ENCODE measurements at regions not wholly inside any gene's neighbourhood (a gene's known extent, or its start where the extent isn't known, plus 50 kb on each side); places are given as distances from the start of the nearest gene placed in this dataset.
A peak's percentile ranks its signal among the peaks of the same experiment; 100 is the strongest.

- in situ Hi-C loops (cut with HindIII; ENCODE audit: low pct_unique_long_range_greater_than_20kb, low sequenced_read_pairs): no loop called here
- DNase-seq (ENCODE audit: low read depth, low spot score): no peak
Observed at GRCh38 chr13:75231235-75231634, 250.7 kb downstream of the TBC1D4 start.

- in situ Hi-C loops (cut with HindIII; ENCODE audit: low pct_unique_long_range_greater_than_20kb, low sequenced_read_pairs): no loop called here
- DNase-seq (ENCODE audit: low read depth, low spot score): no peak
Observed at GRCh38 chr13:75226733-75227435, 255.1 kb downstream of the TBC1D4 start.

- no peak for DNase-seq (ENCODE audit: low read depth, low spot score)
- in situ Hi-C loops (cut with HindIII; ENCODE audit: low pct_unique_long_range_greater_than_20kb, low sequenced_read_pairs): no loop called here
Observed at GRCh38 chr13:75226092-75226491, 255.9 kb downstream of the TBC1D4 start.

- in situ Hi-C loops (cut with HindIII; ENCODE audit: low pct_unique_long_range_greater_than_20kb, low sequenced_read_pairs): no loop called here
- DNase-seq (ENCODE audit: low read depth, low spot score): no peak
Observed at GRCh38 chr13:75225288-75226032, 256.5 kb downstream of the TBC1D4 start.

- in situ Hi-C loops (cut with HindIII; ENCODE audit: low pct_unique_long_range_greater_than_20kb, low sequenced_read_pairs): no loop called here
- no peak for DNase-seq (ENCODE audit: low read depth, low spot score)
Observed at GRCh38 chr13:75224053-75224742, 257.8 kb downstream of the TBC1D4 start.

GRCh38 chr13:75222031-75222430, 259.9 kb downstream of the TBC1D4 start:
- in situ Hi-C loops (cut with HindIII; ENCODE audit: low pct_unique_long_range_greater_than_20kb, low sequenced_read_pairs): no loop called here

GRCh38 chr13:75220861-75221260, 261.1 kb downstream of the TBC1D4 start:
- in situ Hi-C loops (cut with HindIII; ENCODE audit: low pct_unique_long_range_greater_than_20kb, low sequenced_read_pairs): no loop called here
- DNase-seq (ENCODE audit: low read depth, low spot score): no peak

More at GRCh38 chr13:75222031-75222430, 259.9 kb downstream of the TBC1D4 start:
- no peak for DNase-seq (ENCODE audit: low read depth, low spot score)

GRCh38 chr13:75220238-75220542, 261.8 kb downstream of the TBC1D4 start:
- no peak for DNase-seq (ENCODE audit: low read depth, low spot score)
- in situ Hi-C loops (cut with HindIII; ENCODE audit: low pct_unique_long_range_greater_than_20kb, low sequenced_read_pairs): no loop called here

GRCh38 chr13:75219479-75220237, 262.3 kb downstream of the TBC1D4 start:
- in situ Hi-C loops (cut with HindIII; ENCODE audit: low pct_unique_long_range_greater_than_20kb, low sequenced_read_pairs): no loop called here
- DNase-seq (ENCODE audit: low read depth, low spot score): peak; percentile 73

- peak; percentile 8 for DNase-seq (ENCODE audit: low read depth, low spot score)
- in situ Hi-C loops (cut with HindIII; ENCODE audit: low pct_unique_long_range_greater_than_20kb, low sequenced_read_pairs): no loop called here
Observed at GRCh38 chr13:75217949-75218348, 264.0 kb downstream of the TBC1D4 start.

GRCh38 chr13:75216038-75216437, 265.9 kb downstream of the TBC1D4 start:
- no peak for DNase-seq (ENCODE audit: low read depth, low spot score)
- in situ Hi-C loops (cut with HindIII; ENCODE audit: low pct_unique_long_range_greater_than_20kb, low sequenced_read_pairs): no loop called here

- no peak for DNase-seq (ENCODE audit: low read depth, low spot score)
- in situ Hi-C loops (cut with HindIII; ENCODE audit: low pct_unique_long_range_greater_than_20kb, low sequenced_read_pairs): no loop called here
Observed at GRCh38 chr13:75214846-75215245, 267.1 kb downstream of the TBC1D4 start.

GRCh38 chr13:75202981-75203380, 279.0 kb downstream of the TBC1D4 start:
- DNase-seq (ENCODE audit: low read depth, low spot score): no peak
- in situ Hi-C loops (cut with HindIII; ENCODE audit: low pct_unique_long_range_greater_than_20kb, low sequenced_read_pairs): no loop called here

GRCh38 chr13:75197803-75198202, 284.2 kb downstream of the TBC1D4 start:
- in situ Hi-C loops (cut with HindIII; ENCODE audit: low pct_unique_long_range_greater_than_20kb, low sequenced_read_pairs): no loop called here
- DNase-seq (ENCODE audit: low read depth, low spot score): no peak

- in situ Hi-C loops (cut with HindIII; ENCODE audit: low pct_unique_long_range_greater_than_20kb, low sequenced_read_pairs): no loop called here
- peak; percentile 5 for DNase-seq (ENCODE audit: low read depth, low spot score)
Observed at GRCh38 chr13:75196147-75196837, 285.7 kb downstream of the TBC1D4 start.

- in situ Hi-C loops (cut with HindIII; ENCODE audit: low pct_unique_long_range_greater_than_20kb, low sequenced_read_pairs): no loop called here
- peak; percentile 75 for DNase-seq (ENCODE audit: low read depth, low spot score)
Observed at GRCh38 chr13:75195495-75196146, 286.3 kb downstream of the TBC1D4 start.

Data from SK-MEL-5 (cell line).